A673 (cell line): ENCODE measurements at regions not wholly inside any gene's neighbourhood (a gene's known extent, or its start where the extent isn't known, plus 50 kb on each side); places are given as distances from the start of the nearest gene placed in this dataset.

Experiments used
- BruUV-seq: library from RNA; stranded (reverse); fragments of 400-500 nt; replicated peaks from 2 replicates; lab custom pipeline; 2021; lab: Mats Ljungman, UMichigan
- CTCF ChIA-PET: fragments of 300-600 bp; sonication (Branson Sonifier 250); formaldehyde crosslinking; loops from one replicate; lab custom pipeline; 2022; ENCODE audit warnings: antibody characterized with exemption; lab: Charles Lee
- POLR2A ChIA-PET: fragments of 300-600 bp; sonication (Branson Sonifier 250); formaldehyde crosslinking; loops from one replicate; lab custom pipeline; 2022; ENCODE audit warnings: antibody characterized with exemption; ENCODE audit not compliant: low non-redundant PET; lab: Charles Lee
- DNase-seq: peaks from one replicate; pipeline ENCODE4 v3.0.0-alpha.2; 2015; ENCODE audit warnings: low spot score
- H3K27ac ChIP-seq: fragments of 200-600 bp; sonication (generic); 2 replicates; pipeline ENCODE4 v1.5.1; 2016; ENCODE audit warnings: mixed run types, low read depth, mild to moderate bottlenecking, mixed read lengths, antibody characterized with exemption, low read length; ENCODE audit not compliant: poor library complexity, severe bottlenecking
- H3K27me3 ChIP-seq: fragments of 200-600 bp; sonication (generic); replicated peaks from 2 replicates; pipeline ENCODE4 v1.6.1; 2017; ENCODE audit warnings: mixed run types, low read depth, mild to moderate bottlenecking, mixed read lengths, antibody characterized with exemption, low read length; ENCODE audit not compliant: insufficient read depth, poor library complexity
- H3K36me3 ChIP-seq: fragments of 200-600 bp; sonication (generic); 2 replicates; pipeline ENCODE4 v1.6.1; 2016; ENCODE audit warnings: mixed run types, mild to moderate bottlenecking, mixed read lengths, antibody characterized with exemption, low read length; ENCODE audit not compliant: insufficient read depth, poor library complexity, severe bottlenecking
- H3K4me1 ChIP-seq: fragments of 200-600 bp; sonication (generic); 2 replicates; pipeline ENCODE4 v1.6.1; 2017; ENCODE audit warnings: mixed run types, mild to moderate bottlenecking, mixed read lengths, antibody characterized with exemption, low read length; ENCODE audit not compliant: insufficient read depth, poor library complexity, severe bottlenecking
- H3K4me3 ChIP-seq: fragments of 200-600 bp; sonication (generic); 2 replicates; pipeline ENCODE4 v1.5.1; 2016; ENCODE audit warnings: low read depth, mixed run types, mild to moderate bottlenecking, mixed read lengths, low read length; ENCODE audit not compliant: poor library complexity, severe bottlenecking
- H3K9me3 ChIP-seq: fragments of 200-600 bp; sonication (generic); 2 replicates; pipeline ENCODE4 v1.6.1; 2016; ENCODE audit warnings: mixed run types, low read depth, mild to moderate bottlenecking, mixed read lengths, antibody characterized with exemption, low read length; ENCODE audit not compliant: poor library complexity, severe bottlenecking
- EZH2 ChIP-seq: fragments of 200-600 bp; sonication (generic); IDR thresholded peaks from 2 replicates; pipeline ENCODE4 v1.6.1; 2017; ENCODE audit warnings: borderline replicate concordance, low read depth, mild to moderate bottlenecking, mixed read lengths, antibody characterized with exemption, low read length; ENCODE audit not compliant: poor library complexity, severe bottlenecking
- intact Hi-C: fragments of 100-400 bp; cut with micrococcal nuclease; formaldehyde crosslinking; loops from one replicate; pipeline ENCODE4 v1.10.0; 2022; ENCODE audit not compliant: unreplicated experiment
- TF ChIP-seq, protein P1 (sequence below): fragments of 300-800, 200-600 bp; sonication (generic); conservative IDR thresholded peaks from 2 replicates; pipeline ENCODE4 v1.5.1; 2017; ENCODE audit warnings: low read depth, mild to moderate bottlenecking, antibody characterized with exemption, low read length, moderate library complexity, mixed read lengths

DNA sequence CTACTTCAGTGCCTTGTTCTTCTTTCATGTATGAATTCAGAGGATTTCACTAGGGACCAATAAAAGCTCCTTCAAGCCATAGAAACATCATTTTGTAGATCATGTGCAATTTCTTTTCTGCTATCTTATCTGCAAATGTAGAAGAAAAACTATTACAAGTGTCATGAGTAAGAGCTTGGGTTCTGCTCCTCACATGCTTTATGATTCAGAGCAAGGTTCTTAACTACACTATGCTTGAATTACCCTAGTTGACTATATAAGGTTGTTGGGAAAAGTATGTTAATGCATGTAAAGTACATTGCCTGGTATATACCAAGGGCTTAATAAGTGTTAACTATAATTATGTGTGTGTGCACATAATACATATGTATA lies 91.4 kb upstream of the S1PR1 start:
- Histone ChIP-seq H3K4me1 (peaks cover 23% of the 10 kb centered on the region), H3K4me3 (no peak overlapping the region), H3K36me3 (no peaks in the 10 kb centered on the region), H3K27me3 (no peaks in the 10 kb centered on the region), H3K27ac (no peak overlapping the region), H3K9me3 (no peaks in the 10 kb centered on the region)
- intact Hi-C loops = no loop called here
- TF ChIP-seq, protein P1, sequence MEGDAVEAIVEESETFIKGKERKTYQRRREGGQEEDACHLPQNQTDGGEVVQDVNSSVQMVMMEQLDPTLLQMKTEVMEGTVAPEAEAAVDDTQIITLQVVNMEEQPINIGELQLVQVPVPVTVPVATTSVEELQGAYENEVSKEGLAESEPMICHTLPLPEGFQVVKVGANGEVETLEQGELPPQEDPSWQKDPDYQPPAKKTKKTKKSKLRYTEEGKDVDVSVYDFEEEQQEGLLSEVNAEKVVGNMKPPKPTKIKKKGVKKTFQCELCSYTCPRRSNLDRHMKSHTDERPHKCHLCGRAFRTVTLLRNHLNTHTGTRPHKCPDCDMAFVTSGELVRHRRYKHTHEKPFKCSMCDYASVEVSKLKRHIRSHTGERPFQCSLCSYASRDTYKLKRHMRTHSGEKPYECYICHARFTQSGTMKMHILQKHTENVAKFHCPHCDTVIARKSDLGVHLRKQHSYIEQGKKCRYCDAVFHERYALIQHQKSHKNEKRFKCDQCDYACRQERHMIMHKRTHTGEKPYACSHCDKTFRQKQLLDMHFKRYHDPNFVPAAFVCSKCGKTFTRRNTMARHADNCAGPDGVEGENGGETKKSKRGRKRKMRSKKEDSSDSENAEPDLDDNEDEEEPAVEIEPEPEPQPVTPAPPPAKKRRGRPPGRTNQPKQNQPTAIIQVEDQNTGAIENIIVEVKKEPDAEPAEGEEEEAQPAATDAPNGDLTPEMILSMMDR = no peak
- TF ChIP-seq EZH2 = no peak
- ChIA-PET CTCF (no interaction called here), POLR2A (no interaction called here)
- no TSS peak for BruUV-seq
- no peak for DNase-seq

DNA sequence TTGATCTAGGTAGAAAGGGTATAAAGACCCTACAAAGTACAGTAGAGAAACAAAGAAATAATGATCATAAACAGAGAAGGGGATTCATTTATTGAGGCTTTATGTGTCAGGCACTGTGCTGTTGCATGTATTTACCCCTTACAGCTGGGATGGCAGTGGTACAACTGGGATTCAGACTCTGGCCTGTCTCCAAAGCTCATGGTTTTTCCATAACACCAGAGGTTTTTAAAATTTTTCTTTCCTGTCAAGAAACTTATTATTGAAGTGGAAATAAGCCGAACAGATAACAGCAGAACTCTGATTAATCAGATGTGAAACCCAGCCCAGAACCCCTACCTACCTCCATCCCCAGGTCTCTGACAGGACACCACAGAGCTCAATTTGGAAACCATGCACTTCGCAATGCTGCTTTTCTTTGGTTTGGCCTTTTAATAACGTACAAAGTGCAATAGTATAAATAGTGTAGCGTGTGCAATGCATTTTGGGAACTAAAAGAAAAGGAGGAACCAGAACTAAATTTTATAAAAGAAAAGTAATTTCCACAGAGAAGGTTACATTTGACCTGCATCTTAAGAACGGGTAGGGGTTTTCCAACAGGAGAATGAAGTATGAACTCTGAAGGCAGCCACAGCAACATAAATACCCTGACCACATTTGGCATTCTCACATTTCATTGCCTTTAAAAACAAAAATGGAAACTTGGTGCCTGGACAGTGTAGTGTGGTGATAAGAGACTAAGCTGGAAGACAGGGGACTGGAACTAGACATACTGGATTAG lies 92.0 kb upstream of the S1PR1 start:
- Histone ChIP-seq H3K4me3 (no peak overlapping the region), H3K4me1 (peaks cover 20% of the 10 kb centered on the region), H3K36me3 (no peaks in the 10 kb centered on the region), H3K27ac (no peak overlapping the region), H3K9me3 (no peaks in the 10 kb centered on the region), H3K27me3 (no peaks in the 10 kb centered on the region)
- BruUV-seq = no TSS peak
- ChIA-PET CTCF (no interaction called here), POLR2A (no interaction called here)
- TF ChIP-seq, protein P1 = no peak
- TF ChIP-seq EZH2 = no peak
- intact Hi-C loops = no loop called here
- no peak for DNase-seq

DNA sequence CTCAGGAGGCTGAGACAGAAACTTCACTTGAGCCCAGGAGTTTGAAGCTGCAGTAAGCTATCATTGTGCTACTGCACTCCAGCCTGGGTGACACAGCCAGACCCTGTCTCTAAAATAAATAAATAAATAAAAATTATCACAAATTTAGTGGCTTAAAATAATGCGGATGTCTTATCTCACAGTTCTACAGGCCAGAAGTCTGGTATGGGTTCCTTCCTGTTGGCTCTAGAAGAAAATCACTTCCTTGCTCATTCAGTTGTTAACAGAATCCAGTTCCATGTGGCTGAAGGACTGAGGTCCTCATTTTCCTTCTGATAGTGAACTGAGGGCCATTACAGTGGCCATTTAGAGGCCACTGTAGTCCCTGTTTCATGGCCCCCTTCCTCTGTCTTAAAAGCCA lies 94.6 kb upstream of the S1PR1 start:
- H3K36me3 ChIP-seq = no peaks in the 10 kb centered on the region
- no peaks in the 10 kb centered on the region for H3K27me3 ChIP-seq
- intact Hi-C loops = no loop called here
- CTCF ChIA-PET = no interaction called here
- no peak for DNase-seq
- BruUV-seq = no TSS peak
- POLR2A ChIA-PET = no interaction called here
- H3K27ac ChIP-seq = no peak overlapping the region
- TF ChIP-seq, protein P1 = no peak
- no peak for TF ChIP-seq EZH2
- no peak overlapping the region for H3K4me3 ChIP-seq
- H3K4me1 ChIP-seq = peaks cover under 1% of the 10 kb centered on the region
- no peaks in the 10 kb centered on the region for H3K9me3 ChIP-seq
